GM23248 (cell line): ENCODE measurements at regions not wholly inside any gene's neighbourhood (a gene's known extent, or its start where the extent isn't known, plus 50 kb on each side); places are given as distances from the start of the nearest gene placed in this dataset.
A peak's percentile ranks its signal among the peaks of the same experiment; 100 is the strongest.

Experiments used
- DNase-seq: peaks from one replicate; pipeline ENCODE4 v3.0.0-alpha.2; 2015
- H2AFZ ChIP-seq: fragments of 200-600 bp; sonication (generic); 2 replicates; pipeline ENCODE4 v1.6.1; 2016; ENCODE audit warnings: antibody characterized with exemption
- H3F3A ChIP-seq: fragments of 200-600 bp; sonication (generic); 2 replicates; pipeline ENCODE4 v1.6.1; 2016; ENCODE audit warnings: mild to moderate bottlenecking, antibody characterized with exemption, mixed run types; ENCODE audit not compliant: insufficient read depth
- H3K27ac ChIP-seq: fragments of 200-600 bp; sonication (generic); 2 replicates; pipeline ENCODE4 v1.5.1; 2016; ENCODE audit warnings: mild to moderate bottlenecking
- H3K27me3 ChIP-seq: fragments of 200-600 bp; sonication (generic); replicated peaks from 2 replicates; pipeline ENCODE4 v1.6.1; 2016; ENCODE audit warnings: mild to moderate bottlenecking; ENCODE audit not compliant: insufficient read depth
- H3K36me3 ChIP-seq: fragments of 200-600 bp; sonication (generic); 2 replicates; pipeline ENCODE4 v1.6.1; 2016; ENCODE audit warnings: low read depth, mild to moderate bottlenecking
- H3K4me1 ChIP-seq: fragments of 200-600 bp; sonication (generic); 2 replicates; pipeline ENCODE4 v1.6.1; 2016; ENCODE audit warnings: mild to moderate bottlenecking; ENCODE audit not compliant: insufficient read depth
- H3K4me2 ChIP-seq: fragments of 200-600 bp; sonication (generic); one replicate; pipeline ENCODE4 v1.6.1; 2016; ENCODE audit warnings: mild to moderate bottlenecking; ENCODE audit not compliant: unreplicated experiment
- H3K4me3 ChIP-seq: fragments of 200-600 bp; sonication (generic); 2 replicates; pipeline ENCODE4 v1.5.1; 2016; ENCODE audit warnings: mild to moderate bottlenecking
- H3K79me2 ChIP-seq: fragments of 200-600 bp; sonication (generic); 2 replicates; pipeline ENCODE4 v1.6.1; 2016; ENCODE audit warnings: mild to moderate bottlenecking; ENCODE audit not compliant: insufficient read depth
- H3K9ac ChIP-seq: fragments of 200-600 bp; sonication (generic); 2 replicates; pipeline ENCODE4 v1.6.1; 2016; ENCODE audit warnings: mild to moderate bottlenecking
- H3K9me2 ChIP-seq: fragments of 200-600 bp; sonication (generic); 2 replicates; pipeline ENCODE4 v1.6.1; 2016; ENCODE audit warnings: mixed run types, mild to moderate bottlenecking, moderate library complexity; ENCODE audit not compliant: insufficient read depth
- H3K9me3 ChIP-seq: fragments of 200-600 bp; sonication (generic); one replicate; pipeline ENCODE4 v1.6.1; 2017; ENCODE audit warnings: low read depth
- H4K20me1 ChIP-seq: fragments of 200-600 bp; sonication (generic); 2 replicates; pipeline ENCODE4 v1.6.0; 2016; ENCODE audit not compliant: insufficient read depth
- EZH2 ChIP-seq: fragments of 200-600 bp; sonication (generic); IDR thresholded peaks from 2 replicates; pipeline ENCODE4 v1.6.1; 2018; ENCODE audit warnings: antibody characterized with exemption, mild to moderate bottlenecking; ENCODE audit not compliant: insufficient read depth, poor library complexity, severe bottlenecking
- EZH2phosphoT487 ChIP-seq: fragments of 200-600 bp; sonication (generic); IDR thresholded peaks from 2 replicates; pipeline ENCODE4 v1.6.1; 2018; ENCODE audit warnings: antibody characterized with exemption, moderate library complexity, mild to moderate bottlenecking, low read depth; ENCODE audit not compliant: insufficient read depth
- WGBS, 2 experiments: methylation state at CpG; one replicate each; pipeline ENCODE4 v1.1.6; 2015 to 2017; ENCODE audit warnings: low lambda C conversion rate in 2 of 2, low coverage in 1 of 2; ENCODE audit errors: missing lambda C conversion rate in 2 of 2; 5-methylcytosine and 5-hydroxymethylcytosine counted together
- in situ Hi-C: fragments of 300-500 bp; cut with MboI; formaldehyde crosslinking; loops from 2 replicates; pipeline ENCODE4 v1.15.0; 2020

DNA sequence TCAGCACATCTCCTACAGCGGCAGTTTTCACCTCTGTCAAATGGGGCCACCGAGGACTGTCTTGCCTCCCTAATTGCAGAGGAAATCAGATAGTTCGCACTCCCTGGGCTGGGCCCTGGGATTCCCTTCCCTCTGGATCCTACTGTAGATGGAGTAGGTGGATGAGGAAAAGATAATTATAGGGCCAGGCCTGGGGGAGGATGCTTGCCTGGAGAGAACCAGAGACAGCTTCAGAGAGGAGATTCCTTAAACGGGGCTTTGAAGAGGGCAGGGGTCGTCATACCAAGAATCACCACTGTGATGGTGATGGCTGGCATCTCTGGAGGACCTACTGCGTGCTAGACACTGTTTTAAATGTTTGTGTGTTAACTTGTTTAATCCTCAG lies 50.8 kb upstream of the SLC6A6 start:
- Histone ChIP-seq H3K27ac (no peak overlapping the region), H3K36me3 (no peaks in the 10 kb centered on the region), H3K9me3 (no peaks in the 10 kb centered on the region), H4K20me1 (no peaks in the 10 kb centered on the region), H3K9me2 (no peaks in the 10 kb centered on the region), H3K4me3 (no peak overlapping the region), H3K27me3 (peaks cover 11% of the 10 kb centered on the region; the same call in 1 of the 2 replicates), H3K4me1 (no peaks in the 10 kb centered on the region), H3K4me2 (no peak overlapping the region), H3K79me2 (no peaks in the 10 kb centered on the region), H2AFZ (no peak overlapping the region), H3K9ac (no peak overlapping the region), H3F3A (no peaks in the 10 kb centered on the region)
- 80 to 84% methylated on average over 6 of the region's 6 CpGs for WGBS, 2 experiments
- DNase-seq = no peak
- TF ChIP-seq EZH2 = no peak
- TF ChIP-seq EZH2phosphoT487 = no peak
- in situ Hi-C loops = no loop called here

DNA sequence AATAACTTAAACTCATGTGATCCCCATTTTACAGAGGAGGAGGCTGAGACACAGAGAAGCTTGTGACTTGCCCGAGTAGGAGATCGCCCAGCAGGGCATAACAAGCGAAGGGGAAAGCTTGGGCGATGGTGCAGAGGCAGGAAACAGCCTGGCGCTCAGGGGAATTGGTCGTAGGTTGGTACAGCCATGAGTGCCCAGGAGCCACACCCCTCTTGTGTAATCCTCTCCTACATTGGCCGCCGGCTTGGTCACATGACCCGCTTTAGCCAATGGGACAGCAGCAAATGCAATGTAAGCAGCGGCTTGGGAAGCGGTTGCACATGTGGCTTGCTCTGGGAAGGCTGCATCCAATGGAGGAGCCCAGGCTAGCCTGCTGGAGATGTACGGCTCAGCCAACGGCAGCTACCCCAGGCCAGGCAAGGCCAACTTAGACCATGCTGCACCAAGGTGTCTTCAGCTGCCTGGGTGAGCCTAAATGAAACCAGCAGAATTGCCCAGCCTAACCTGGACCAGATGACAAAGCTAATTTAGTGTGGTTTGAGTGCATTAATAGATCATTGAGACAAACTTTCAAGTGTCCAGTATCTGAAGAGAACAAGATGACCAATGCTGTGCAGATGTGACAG lies 50.3 kb upstream of the SLC6A6 start:
- no peak overlapping the region for H3K27ac ChIP-seq
- no peak overlapping the region for H3K4me2 ChIP-seq
- in situ Hi-C loops = no loop called here
- H3K9me3 ChIP-seq = no peaks in the 10 kb centered on the region
- H4K20me1 ChIP-seq = no peaks in the 10 kb centered on the region
- H3K36me3 ChIP-seq = no peaks in the 10 kb centered on the region
- WGBS, 2 experiments = 81 to 85% methylated on average over 13 of the region's 13 CpGs
- H3F3A ChIP-seq = no peaks in the 10 kb centered on the region
- peak; percentile 25 for DNase-seq
- TF ChIP-seq EZH2 (no peak), EZH2phosphoT487 (no peak)
- no peak overlapping the region for H3K4me3 ChIP-seq
- H3K9me2 ChIP-seq = no peaks in the 10 kb centered on the region
- no peaks in the 10 kb centered on the region for H3K79me2 ChIP-seq
- H2AFZ ChIP-seq = no peak overlapping the region
- no peaks in the 10 kb centered on the region for H3K4me1 ChIP-seq
- H3K27me3 ChIP-seq = peaks cover 11% of the 10 kb centered on the region; the same call in 1 of the 2 replicates
- no peak overlapping the region for H3K9ac ChIP-seq
